OCI-LY1 (cell line): ENCODE measurements at regions not wholly inside any gene's neighbourhood (a gene's known extent, or its start where the extent isn't known, plus 50 kb on each side); places are given as distances from the start of the nearest gene placed in this dataset.

Experiments used
- CTCF ChIP-seq: fragments of 200-600 bp; sonication (generic), shearing (Covaris generic); IDR thresholded peaks from 2 replicates; pipeline ENCODE4 v1.5.1; 2017; ENCODE audit warnings: mild to moderate bottlenecking, antibody characterized with exemption, low read length, moderate library complexity, mixed read lengths
- EZH2 ChIP-seq: fragments of 200-600 bp; sonication (generic), shearing (Covaris generic); IDR thresholded peaks from 2 replicates; pipeline ENCODE4 v1.8.0; 2017; ENCODE audit warnings: borderline replicate concordance, mixed run types, mild to moderate bottlenecking, antibody characterized with exemption, low read length, moderate library complexity, mixed read lengths

- no peak for TF ChIP-seq CTCF
- TF ChIP-seq EZH2: no peak
Observed at GRCh38 chr7:109094-109493, 83.3 kb upstream of the FAM20C start.
